WTC11 (cell line): ENCODE measurements at regions not wholly inside any gene's neighbourhood (a gene's known extent, or its start where the extent isn't known, plus 50 kb on each side); places are given as distances from the start of the nearest gene placed in this dataset.

Experiments
- ATAC-seq: fragments of 200-7000 bp; cut with Tn5 transposase; 2 replicates; pipeline ENCODE4 v1.10.0; 2021; ENCODE audit warnings: mild to moderate bottlenecking, moderate library complexity
- CTCF ChIA-PET: fragments of 300-600 bp; sonication (Branson Sonifier 250); formaldehyde crosslinking; loops from one replicate; lab custom pipeline; 2021; ENCODE audit warnings: antibody characterized with exemption; lab: Charles Lee
- POLR2A ChIA-PET: fragments of 350-600 bp; sonication (Branson Sonifier 250); formaldehyde crosslinking; loops from one replicate; lab custom pipeline; 2021; ENCODE audit warnings: antibody characterized with exemption; lab: Charles Lee
- DNase-seq: peaks from one replicate; pipeline ENCODE4 v3.0.0; 2021; ENCODE audit warnings: low spot score
- H3K27ac Mint-ChIP-seq: 2 replicates; pipeline ENCODE4 v1.8.0; 2021; ENCODE audit warnings: mixed read lengths
- H3K27me3 Mint-ChIP-seq: 2 replicates; pipeline ENCODE4 v1.8.0; 2021; ENCODE audit warnings: low read depth, mild to moderate bottlenecking, moderate library complexity, mixed read lengths
- H3K36me3 Mint-ChIP-seq: 2 replicates; pipeline ENCODE4 v1.8.0; 2021; ENCODE audit warnings: mixed read lengths
- H3K4me1 Mint-ChIP-seq: 2 replicates; pipeline ENCODE4 v1.8.0; 2022; ENCODE audit warnings: mixed read lengths
- H3K4me3 Mint-ChIP-seq: 2 replicates; pipeline ENCODE4 v1.8.0; 2021; ENCODE audit warnings: mild to moderate bottlenecking, moderate library complexity, mixed read lengths
- H3K9me3 Mint-ChIP-seq: 2 replicates; pipeline ENCODE4 v1.8.0; 2021; ENCODE audit warnings: mixed read lengths
- ELF4 ChIP-seq: sonication (generic); formaldehyde crosslinking; IDR thresholded peaks from 2 replicates; pipeline ENCODE4 v1.8.1; 2022; ENCODE audit warnings: low read depth, mild to moderate bottlenecking, moderate library complexity, missing genetic modification reagents
- FOXJ3 ChIP-seq: sonication (generic); formaldehyde crosslinking; IDR thresholded peaks from 2 replicates; pipeline ENCODE4 v1.9.0; 2021; ENCODE audit warnings: missing genetic modification reagents, mild to moderate bottlenecking, borderline replicate concordance
- JAZF1 ChIP-seq: fragments of 250-450 bp; sonication (Bioruptor Pico); IDR thresholded peaks from 2 replicates; pipeline ENCODE4 v1.9.0; 2021; ENCODE audit warnings: moderate library complexity, mild to moderate bottlenecking, inconsistent platforms
- NR2C2 ChIP-seq: sonication (generic); formaldehyde crosslinking; IDR thresholded peaks from 2 replicates; pipeline ENCODE4 v1.8.0; 2022; ENCODE audit warnings: mild to moderate bottlenecking, missing genetic modification reagents
- TEAD4 ChIP-seq: sonication (generic); formaldehyde crosslinking; IDR thresholded peaks from 2 replicates; pipeline ENCODE4 v1.8.0; 2022; ENCODE audit warnings: mild to moderate bottlenecking, missing genetic modification reagents
- TP53 ChIP-seq: sonication (generic); formaldehyde crosslinking; IDR thresholded peaks from 2 replicates; pipeline ENCODE4 v1.8.1; 2023; ENCODE audit warnings: mild to moderate bottlenecking, missing genetic modification reagents
- ZNF423 ChIP-seq: fragments of 250-450 bp; sonication (Bioruptor Pico); IDR thresholded peaks from 2 replicates; pipeline ENCODE4 v2.1.2; 2022; ENCODE audit warnings: mild to moderate bottlenecking, moderate library complexity
- TF ChIP-seq, protein P1 (sequence below): sonication (generic); formaldehyde crosslinking; IDR thresholded peaks from 2 replicates; pipeline ENCODE4 v1.8.1; 2023; ENCODE audit warnings: mild to moderate bottlenecking, missing genetic modification reagents, borderline replicate concordance
- TF ChIP-seq, protein P2 (sequence below): sonication (generic); formaldehyde crosslinking; IDR thresholded peaks from 2 replicates; pipeline ENCODE4 v1.8.1; 2023; ENCODE audit warnings: mild to moderate bottlenecking, missing genetic modification reagents, moderate library complexity
- TF ChIP-seq, protein P3 (sequence below): fragments of 250-450 bp; sonication (Bioruptor Pico); IDR thresholded peaks from 2 replicates; pipeline ENCODE4 v1.9.0; 2021; ENCODE audit warnings: mild to moderate bottlenecking
- TF ChIP-seq, protein P4 (sequence below): sonication (generic); formaldehyde crosslinking; conservative IDR thresholded peaks from 2 replicates; pipeline ENCODE4 v1.8.1; 2023; ENCODE audit warnings: mild to moderate bottlenecking, low read depth, missing genetic modification reagents, moderate library complexity

DNA sequence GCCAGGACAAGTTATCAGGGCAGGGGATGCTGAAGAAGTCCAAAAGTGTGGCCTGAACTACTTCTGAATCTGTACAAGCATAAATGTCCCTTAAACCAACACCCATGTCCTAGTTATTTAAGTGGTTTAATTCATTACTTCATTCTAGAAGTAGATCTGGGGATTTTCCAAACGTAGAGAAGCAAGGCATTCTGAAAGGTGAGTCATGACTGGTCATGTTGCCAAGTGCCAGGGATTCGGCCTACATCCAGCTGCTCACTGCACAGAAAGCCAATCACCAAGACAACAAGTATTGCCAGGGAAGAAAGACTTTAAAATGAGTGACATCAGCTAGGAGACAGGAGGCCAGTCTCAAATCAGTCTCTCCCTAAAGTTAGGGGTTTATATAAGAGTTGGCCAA is 396.6 kb downstream of the GABRB3 start (continued):
- TF ChIP-seq, protein P1, sequence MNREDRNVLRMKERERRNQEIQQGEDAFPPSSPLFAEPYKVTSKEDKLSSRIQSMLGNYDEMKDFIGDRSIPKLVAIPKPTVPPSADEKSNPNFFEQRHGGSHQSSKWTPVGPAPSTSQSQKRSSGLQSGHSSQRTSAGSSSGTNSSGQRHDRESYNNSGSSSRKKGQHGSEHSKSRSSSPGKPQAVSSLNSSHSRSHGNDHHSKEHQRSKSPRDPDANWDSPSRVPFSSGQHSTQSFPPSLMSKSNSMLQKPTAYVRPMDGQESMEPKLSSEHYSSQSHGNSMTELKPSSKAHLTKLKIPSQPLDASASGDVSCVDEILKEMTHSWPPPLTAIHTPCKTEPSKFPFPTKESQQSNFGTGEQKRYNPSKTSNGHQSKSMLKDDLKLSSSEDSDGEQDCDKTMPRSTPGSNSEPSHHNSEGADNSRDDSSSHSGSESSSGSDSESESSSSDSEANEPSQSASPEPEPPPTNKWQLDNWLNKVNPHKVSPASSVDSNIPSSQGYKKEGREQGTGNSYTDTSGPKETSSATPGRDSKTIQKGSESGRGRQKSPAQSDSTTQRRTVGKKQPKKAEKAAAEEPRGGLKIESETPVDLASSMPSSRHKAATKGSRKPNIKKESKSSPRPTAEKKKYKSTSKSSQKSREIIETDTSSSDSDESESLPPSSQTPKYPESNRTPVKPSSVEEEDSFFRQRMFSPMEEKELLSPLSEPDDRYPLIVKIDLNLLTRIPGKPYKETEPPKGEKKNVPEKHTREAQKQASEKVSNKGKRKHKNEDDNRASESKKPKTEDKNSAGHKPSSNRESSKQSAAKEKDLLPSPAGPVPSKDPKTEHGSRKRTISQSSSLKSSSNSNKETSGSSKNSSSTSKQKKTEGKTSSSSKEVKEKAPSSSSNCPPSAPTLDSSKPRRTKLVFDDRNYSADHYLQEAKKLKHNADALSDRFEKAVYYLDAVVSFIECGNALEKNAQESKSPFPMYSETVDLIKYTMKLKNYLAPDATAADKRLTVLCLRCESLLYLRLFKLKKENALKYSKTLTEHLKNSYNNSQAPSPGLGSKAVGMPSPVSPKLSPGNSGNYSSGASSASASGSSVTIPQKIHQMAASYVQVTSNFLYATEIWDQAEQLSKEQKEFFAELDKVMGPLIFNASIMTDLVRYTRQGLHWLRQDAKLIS (CRISPR knock-in tag), result no peak
- no peak for TF ChIP-seq ELF4 (CRISPR knock-in tag)
- TF ChIP-seq, protein P2, sequence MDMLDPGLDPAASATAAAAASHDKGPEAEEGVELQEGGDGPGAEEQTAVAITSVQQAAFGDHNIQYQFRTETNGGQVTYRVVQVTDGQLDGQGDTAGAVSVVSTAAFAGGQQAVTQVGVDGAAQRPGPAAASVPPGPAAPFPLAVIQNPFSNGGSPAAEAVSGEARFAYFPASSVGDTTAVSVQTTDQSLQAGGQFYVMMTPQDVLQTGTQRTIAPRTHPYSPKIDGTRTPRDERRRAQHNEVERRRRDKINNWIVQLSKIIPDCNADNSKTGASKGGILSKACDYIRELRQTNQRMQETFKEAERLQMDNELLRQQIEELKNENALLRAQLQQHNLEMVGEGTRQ (CRISPR knock-in tag), result no peak
- TF ChIP-seq TP53, result no peak
- TF ChIP-seq TEAD4, result no peak
- no peak for TF ChIP-seq ZNF423 (CRISPR knock-in tag)

DNA sequence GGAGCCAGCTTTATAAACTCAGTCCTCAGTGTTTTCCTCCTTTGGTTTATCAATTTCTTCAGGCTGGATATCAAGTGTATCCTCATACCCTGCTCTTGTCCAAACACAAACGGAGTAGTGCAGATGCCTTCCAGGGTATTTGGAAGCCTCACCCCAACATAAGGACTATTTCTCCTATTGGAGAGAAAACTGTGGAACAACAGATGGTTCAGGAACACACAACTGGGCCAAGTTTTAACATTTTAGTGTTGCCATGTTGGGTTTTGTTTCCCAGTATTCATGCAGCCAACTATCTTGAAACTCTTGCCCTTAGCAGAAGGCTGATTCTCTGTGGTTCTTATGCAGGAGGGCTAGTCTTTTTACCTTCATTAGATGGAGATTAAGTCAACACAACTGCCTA is 398.1 kb downstream of the GABRB3 start:
- TF ChIP-seq, protein P3, sequence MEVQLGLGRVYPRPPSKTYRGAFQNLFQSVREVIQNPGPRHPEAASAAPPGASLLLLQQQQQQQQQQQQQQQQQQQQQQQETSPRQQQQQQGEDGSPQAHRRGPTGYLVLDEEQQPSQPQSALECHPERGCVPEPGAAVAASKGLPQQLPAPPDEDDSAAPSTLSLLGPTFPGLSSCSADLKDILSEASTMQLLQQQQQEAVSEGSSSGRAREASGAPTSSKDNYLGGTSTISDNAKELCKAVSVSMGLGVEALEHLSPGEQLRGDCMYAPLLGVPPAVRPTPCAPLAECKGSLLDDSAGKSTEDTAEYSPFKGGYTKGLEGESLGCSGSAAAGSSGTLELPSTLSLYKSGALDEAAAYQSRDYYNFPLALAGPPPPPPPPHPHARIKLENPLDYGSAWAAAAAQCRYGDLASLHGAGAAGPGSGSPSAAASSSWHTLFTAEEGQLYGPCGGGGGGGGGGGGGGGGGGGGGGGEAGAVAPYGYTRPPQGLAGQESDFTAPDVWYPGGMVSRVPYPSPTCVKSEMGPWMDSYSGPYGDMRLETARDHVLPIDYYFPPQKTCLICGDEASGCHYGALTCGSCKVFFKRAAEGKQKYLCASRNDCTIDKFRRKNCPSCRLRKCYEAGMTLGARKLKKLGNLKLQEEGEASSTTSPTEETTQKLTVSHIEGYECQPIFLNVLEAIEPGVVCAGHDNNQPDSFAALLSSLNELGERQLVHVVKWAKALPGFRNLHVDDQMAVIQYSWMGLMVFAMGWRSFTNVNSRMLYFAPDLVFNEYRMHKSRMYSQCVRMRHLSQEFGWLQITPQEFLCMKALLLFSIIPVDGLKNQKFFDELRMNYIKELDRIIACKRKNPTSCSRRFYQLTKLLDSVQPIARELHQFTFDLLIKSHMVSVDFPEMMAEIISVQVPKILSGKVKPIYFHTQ (CRISPR knock-in tag), result no peak
- TF ChIP-seq FOXJ3 (CRISPR knock-in tag) (no peak), NR2C2 (CRISPR knock-in tag) (no peak)
- TF ChIP-seq, protein P4, sequence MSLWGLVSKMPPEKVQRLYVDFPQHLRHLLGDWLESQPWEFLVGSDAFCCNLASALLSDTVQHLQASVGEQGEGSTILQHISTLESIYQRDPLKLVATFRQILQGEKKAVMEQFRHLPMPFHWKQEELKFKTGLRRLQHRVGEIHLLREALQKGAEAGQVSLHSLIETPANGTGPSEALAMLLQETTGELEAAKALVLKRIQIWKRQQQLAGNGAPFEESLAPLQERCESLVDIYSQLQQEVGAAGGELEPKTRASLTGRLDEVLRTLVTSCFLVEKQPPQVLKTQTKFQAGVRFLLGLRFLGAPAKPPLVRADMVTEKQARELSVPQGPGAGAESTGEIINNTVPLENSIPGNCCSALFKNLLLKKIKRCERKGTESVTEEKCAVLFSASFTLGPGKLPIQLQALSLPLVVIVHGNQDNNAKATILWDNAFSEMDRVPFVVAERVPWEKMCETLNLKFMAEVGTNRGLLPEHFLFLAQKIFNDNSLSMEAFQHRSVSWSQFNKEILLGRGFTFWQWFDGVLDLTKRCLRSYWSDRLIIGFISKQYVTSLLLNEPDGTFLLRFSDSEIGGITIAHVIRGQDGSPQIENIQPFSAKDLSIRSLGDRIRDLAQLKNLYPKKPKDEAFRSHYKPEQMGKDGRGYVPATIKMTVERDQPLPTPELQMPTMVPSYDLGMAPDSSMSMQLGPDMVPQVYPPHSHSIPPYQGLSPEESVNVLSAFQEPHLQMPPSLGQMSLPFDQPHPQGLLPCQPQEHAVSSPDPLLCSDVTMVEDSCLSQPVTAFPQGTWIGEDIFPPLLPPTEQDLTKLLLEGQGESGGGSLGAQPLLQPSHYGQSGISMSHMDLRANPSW (CRISPR knock-in tag), result no peak
- ChIA-PET CTCF (no interaction called here), POLR2A (no interaction called here)
- Mint-ChIP-seq H3K27ac (no peak overlapping the region), H3K4me1 (peaks cover 4% of the 10 kb centered on the region; the same call in 1 of the 2 replicates), H3K9me3 (peaks cover 37% of the 10 kb centered on the region), H3K4me3 (no peak overlapping the region), H3K36me3 (peaks cover 14% of the 10 kb centered on the region), H3K27me3 (no peaks in the 10 kb centered on the region; the same call in 1 of the 2 replicates)
- DNase-seq (no peak), ATAC-seq (no peak)

DNA sequence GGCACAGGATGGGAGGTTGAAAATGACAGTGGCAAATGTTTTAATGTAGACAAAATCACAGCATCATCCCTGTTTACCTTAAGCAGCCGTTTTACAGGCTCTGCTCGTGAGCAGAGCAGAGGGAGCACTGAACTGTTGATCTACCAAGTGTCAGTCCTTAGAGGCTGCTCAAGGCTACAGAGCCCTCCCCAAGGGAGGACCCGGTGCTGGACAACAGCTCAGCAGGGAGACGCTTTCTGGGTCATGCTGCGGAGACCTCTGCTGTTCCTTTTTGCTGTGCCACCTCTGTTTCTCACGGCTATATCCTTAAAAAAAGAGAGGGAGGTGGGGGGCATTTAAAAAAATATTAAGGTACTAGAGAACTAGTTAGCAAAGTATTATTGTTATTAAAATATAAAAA is 400.2 kb downstream of the GABRB3 start:
- no peak for DNase-seq
- H3K36me3 Mint-ChIP-seq, result peaks cover 14% of the 10 kb centered on the region
- peaks cover 4% of the 10 kb centered on the region; the same call in 1 of the 2 replicates for H3K4me1 Mint-ChIP-seq
- CTCF ChIA-PET, result no interaction called here
- H3K9me3 Mint-ChIP-seq, result peaks cover 25% of the 10 kb centered on the region
- POLR2A ChIA-PET, result no interaction called here
- H3K27me3 Mint-ChIP-seq, result no peaks in the 10 kb centered on the region; the same call in 1 of the 2 replicates
- TF ChIP-seq, protein P2 (CRISPR knock-in tag), result no peak
- TF ChIP-seq JAZF1 (CRISPR knock-in tag), result no peak
- TF ChIP-seq, all 79 proteins: peak for 0
- H3K4me3 Mint-ChIP-seq, result no peak overlapping the region
- no peak overlapping the region for H3K27ac Mint-ChIP-seq
- ATAC-seq, result peak; percentile 41
